ENCODE measurements at regions not wholly inside any gene's neighbourhood (a gene's known extent, or its start where the extent isn't known, plus 50 kb on each side); places are given as distances from the start of the nearest gene placed in this dataset.

DNA sequence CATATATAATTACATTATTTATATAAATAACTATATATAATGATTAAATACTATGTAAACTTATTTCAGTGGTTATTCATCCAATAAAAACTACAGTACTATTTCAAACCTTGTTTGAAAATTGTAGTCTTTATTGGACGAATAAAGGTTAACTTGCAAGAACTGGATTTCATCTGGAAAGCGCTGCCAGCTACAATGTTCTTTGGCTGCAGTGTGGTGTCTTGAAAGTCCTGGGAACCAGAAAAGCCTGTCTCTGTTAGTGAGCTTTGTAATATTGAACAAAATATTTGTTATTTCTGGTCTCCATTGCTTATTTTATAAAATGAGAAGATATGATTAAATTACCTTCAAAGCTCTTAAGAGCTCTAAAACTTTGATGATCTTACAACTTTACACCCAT, 763.6 kb downstream of the ADGRL2 start:
- TF ChIP-seq REST (IDR thresholded peaks at IDR 0.05; ENCODE audit: low read depth) (no peak), FOXM1 (IDR thresholded peaks at IDR 0.05; ENCODE audit: borderline replicate concordance, low read depth) (no peak), ZBTB7A (IDR thresholded peaks at IDR 0.05; ENCODE audit: low read depth) (no peak), EGR1 (IDR thresholded peaks at IDR 0.05) (no peak), RAD21 (IDR thresholded peaks at IDR 0.05; ENCODE audit: low read depth) (no peak), TAF1 (IDR thresholded peaks at IDR 0.05; ENCODE audit: low read depth) (no peak), NFIC (IDR thresholded peaks at IDR 0.05) (no peak), CEBPB (IDR thresholded peaks at IDR 0.05) (no peak), YY1 (IDR thresholded peaks at IDR 0.05; ENCODE audit: low read depth) (no peak), CREB1 (IDR thresholded peaks at IDR 0.05; ENCODE audit: low read depth) (no peak)
- TF ChIP-seq, protein P1, sequence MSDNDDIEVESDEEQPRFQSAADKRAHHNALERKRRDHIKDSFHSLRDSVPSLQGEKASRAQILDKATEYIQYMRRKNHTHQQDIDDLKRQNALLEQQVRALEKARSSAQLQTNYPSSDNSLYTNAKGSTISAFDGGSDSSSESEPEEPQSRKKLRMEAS (IDR thresholded peaks at IDR 0.05): no peak
- TF ChIP-seq, protein P2, sequence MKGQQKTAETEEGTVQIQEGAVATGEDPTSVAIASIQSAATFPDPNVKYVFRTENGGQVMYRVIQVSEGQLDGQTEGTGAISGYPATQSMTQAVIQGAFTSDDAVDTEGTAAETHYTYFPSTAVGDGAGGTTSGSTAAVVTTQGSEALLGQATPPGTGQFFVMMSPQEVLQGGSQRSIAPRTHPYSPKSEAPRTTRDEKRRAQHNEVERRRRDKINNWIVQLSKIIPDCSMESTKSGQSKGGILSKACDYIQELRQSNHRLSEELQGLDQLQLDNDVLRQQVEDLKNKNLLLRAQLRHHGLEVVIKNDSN (IDR thresholded peaks at IDR 0.05): no peak

Measured in Ishikawa (cell line).